Adrenal gland (tissue), 9 donors: ENCODE measurements at regions not wholly inside any gene's neighbourhood (a gene's known extent, or its start where the extent isn't known, plus 50 kb on each side); places are given as distances from the start of the nearest gene placed in this dataset.
A peak's percentile ranks its signal among the peaks of the same experiment; 100 is the strongest.

Experiments used
- DNase-seq, 7 donors: peaks; one replicate each; pipeline ENCODE4 v3.0.0-alpha.2; 2019 to 2020
- H3K27ac ChIP-seq, 5 donors: fragments of 200-600 bp; sonication (generic) in 4 of 5; 1 replicate in 3 of 5; 2 replicates in 2 of 5; pipeline versions ENCODE4 v1.5.1 to v1.8.0; 2016 to 2020; ENCODE audit warnings: mild to moderate bottlenecking in 1 of 5
- H3K27me3 ChIP-seq: fragments of 200-600 bp; 2 replicates; pipeline ENCODE4 v1.8.0; 2021
- H3K36me3 ChIP-seq, 2 donors: fragments of 200-600 bp; replicated peaks in 1 of 2; 1 replicate in 1 of 2; 2 replicates in 1 of 2; pipeline versions ENCODE4 v1.5.1 to v1.8.0; 2018 to 2022
- H3K4me1 ChIP-seq, 2 donors: fragments of 200-600 bp; replicated peaks in 1 of 2; 1 replicate in 1 of 2; 2 replicates in 1 of 2; pipeline versions ENCODE4 v1.5.1 to v1.8.0; 2018 to 2021
- H3K4me3 ChIP-seq, 4 donors: fragments of 200-600 bp; sonication (generic) in 3 of 4; one replicate each; pipeline ENCODE4 v1.5.1; 2016 to 2018
- H3K9me3 ChIP-seq, 3 donors: fragments of 200-600 bp; sonication (generic) in 1 of 3; replicated peaks in 1 of 3; 1 replicate in 2 of 3; 2 replicates in 1 of 3; pipeline versions ENCODE4 v1.5.1 to v1.8.0; 2016 to 2021
- POLR2A ChIP-seq, 2 donors: fragments of 450-650 bp; IDR thresholded peaks; one replicate each; pipeline ENCODE4 v1.6.1; 2017; ENCODE audit warnings: antibody characterized with exemption in 2 of 2, mild to moderate bottlenecking in 2 of 2, moderate library complexity in 1 of 2
- WGBS, 4 donors: extraction: QIAGEN DNeasy Blood & Tissue Kit in 2 of 4; methylation state at CpG; one replicate each; pipeline versions ENCODE4 v1.1.5 to v1.1.7; 2013 to 2017; 5-methylcytosine and 5-hydroxymethylcytosine counted together
- intact Hi-C, 2 donors: fragments of 100-400 bp; cut with DNase I; formaldehyde crosslinking; loops; one replicate each; pipeline versions ENCODE4 v1.14.1 to v1.15.0; 2022 to 2023
- TF ChIP-seq, protein P1 (sequence below), 6 experiments: fragments of 450-650 bp in 4 of 6; fragments of 200-600 bp in 2 of 6; sonication (generic) in 1 of 6; IDR thresholded peaks; 1 replicate in 5 of 6; 2 replicates in 1 of 6; pipeline versions ENCODE4 v1.5.1 to v1.8.0; 2016 to 2021; ENCODE audit warnings: antibody characterized with exemption in 6 of 6, mild to moderate bottlenecking in 2 of 6, moderate library complexity in 1 of 6
- donor health status: healthy with polysubstance abuse.
- donor health status: Bipolar disorder and iron deficiency.
- donor health status: DM: yes; HTN: yes; CAD: no.
- donor health status: DM: no; HTN: no; CAD: no.
- donor health status: DM: no; HTN: no; CAD: no.

GRCh38 chr15:91703274-91703673 is 150.2 kb upstream of the SLCO3A1 start:
- Histone ChIP-seq H3K4me1 (peaks cover 0 to 6% of the 10 kb centered on the region in 2 donors), H3K4me3 (no peak overlapping the region), H3K36me3 (no peaks in the 10 kb centered on the region), H3K27ac (no peak overlapping the region), H3K27me3 (no peaks in the 10 kb centered on the region), H3K9me3 (no peaks in the 10 kb centered on the region)
- no peak for TF ChIP-seq POLR2A (IDR thresholded peaks at IDR 0.05)
- TF ChIP-seq, protein P1, sequence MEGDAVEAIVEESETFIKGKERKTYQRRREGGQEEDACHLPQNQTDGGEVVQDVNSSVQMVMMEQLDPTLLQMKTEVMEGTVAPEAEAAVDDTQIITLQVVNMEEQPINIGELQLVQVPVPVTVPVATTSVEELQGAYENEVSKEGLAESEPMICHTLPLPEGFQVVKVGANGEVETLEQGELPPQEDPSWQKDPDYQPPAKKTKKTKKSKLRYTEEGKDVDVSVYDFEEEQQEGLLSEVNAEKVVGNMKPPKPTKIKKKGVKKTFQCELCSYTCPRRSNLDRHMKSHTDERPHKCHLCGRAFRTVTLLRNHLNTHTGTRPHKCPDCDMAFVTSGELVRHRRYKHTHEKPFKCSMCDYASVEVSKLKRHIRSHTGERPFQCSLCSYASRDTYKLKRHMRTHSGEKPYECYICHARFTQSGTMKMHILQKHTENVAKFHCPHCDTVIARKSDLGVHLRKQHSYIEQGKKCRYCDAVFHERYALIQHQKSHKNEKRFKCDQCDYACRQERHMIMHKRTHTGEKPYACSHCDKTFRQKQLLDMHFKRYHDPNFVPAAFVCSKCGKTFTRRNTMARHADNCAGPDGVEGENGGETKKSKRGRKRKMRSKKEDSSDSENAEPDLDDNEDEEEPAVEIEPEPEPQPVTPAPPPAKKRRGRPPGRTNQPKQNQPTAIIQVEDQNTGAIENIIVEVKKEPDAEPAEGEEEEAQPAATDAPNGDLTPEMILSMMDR (IDR thresholded peaks at IDR 0.05) = no peak
- DNase-seq = no peak
- intact Hi-C loops = no loop called here
- WGBS, 4 donors = 61 to 80% (median 79%) methylated on average over 2 of the region's 2 CpGs

GRCh38 chr15:91704343-91704742 is 149.2 kb upstream of the SLCO3A1 start:
- Histone ChIP-seq H3K27ac (no peak overlapping the region), H3K4me3 (no peak overlapping the region), H3K4me1 (peaks cover 0 to 6% of the 10 kb centered on the region in 2 donors), H3K27me3 (no peaks in the 10 kb centered on the region), H3K9me3 (no peaks in the 10 kb centered on the region), H3K36me3 (no peaks in the 10 kb centered on the region)
- intact Hi-C loops = no loop called here
- TF ChIP-seq, protein P1 (IDR thresholded peaks at IDR 0.05) = no peak
- no peak for TF ChIP-seq POLR2A (IDR thresholded peaks at IDR 0.05)
- no peak for DNase-seq
- WGBS, 4 donors = 78 to 90% (median 85%) methylated on average over 5 of the region's 5 CpGs

GRCh38 chr15:91706322-91707032 is 147.0 kb upstream of the SLCO3A1 start:
- no peak overlapping the region for H3K4me3 ChIP-seq
- H3K27me3 ChIP-seq = no peaks in the 10 kb centered on the region

DNA sequence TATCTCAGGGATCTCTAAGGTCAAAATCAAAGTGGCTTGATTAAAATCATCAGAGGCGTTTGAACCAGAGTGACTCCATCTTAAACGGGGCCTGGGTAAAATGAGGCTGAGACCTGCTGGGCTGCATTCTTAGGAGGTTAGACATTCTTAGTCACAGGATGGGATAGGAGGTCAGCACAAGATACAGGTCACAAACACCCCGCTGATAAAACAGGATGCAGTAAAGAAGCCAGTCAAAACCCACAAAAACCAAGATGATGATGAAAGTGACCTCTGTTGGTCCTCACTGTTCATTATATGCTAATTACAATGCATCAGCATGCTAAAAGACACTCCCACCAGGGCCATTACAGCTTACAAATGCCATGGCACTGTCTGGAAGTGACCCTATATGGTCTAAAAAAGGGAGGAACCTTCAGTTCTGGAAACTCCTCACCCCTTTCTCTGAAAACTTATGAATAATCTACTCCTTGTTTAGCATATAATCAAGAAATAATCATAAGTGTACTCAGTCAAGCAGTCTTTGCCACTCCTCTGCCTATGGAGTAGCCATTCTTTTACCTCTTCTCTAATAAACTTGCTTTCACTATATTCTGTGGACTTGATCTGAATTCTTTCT is 143.3 kb upstream of the SLCO3A1 start:
- Histone ChIP-seq H3K9me3 (no peaks in the 10 kb centered on the region), H3K4me3 (no peak overlapping the region), H3K4me1 (peaks cover 0 to 6% of the 10 kb centered on the region in 2 donors), H3K27me3 (no peaks in the 10 kb centered on the region), H3K27ac (no peak overlapping the region), H3K36me3 (no peaks in the 10 kb centered on the region)
- DNase-seq = no peak
- WGBS, 4 donors = 77 to 86% (median 83%) methylated on average over 3 of the region's 3 CpGs
- TF ChIP-seq, protein P1 (IDR thresholded peaks at IDR 0.05) = no peak
- intact Hi-C loops = no loop called here

More at GRCh38 chr15:91706322-91707032, 147.0 kb upstream of the SLCO3A1 start:
- no peaks in the 10 kb centered on the region for H3K36me3 ChIP-seq
- DNase-seq = peak; percentile 80 to 94 (median 86)
- no peak overlapping the region for H3K27ac ChIP-seq
- 16 to 20% (median 17%) methylated on average over 9 of the region's 9 CpGs for WGBS, 4 donors
- TF ChIP-seq POLR2A (IDR thresholded peaks at IDR 0.05) = no peak
- TF ChIP-seq, protein P1 (IDR thresholded peaks at IDR 0.05) = peak; percentile 89 to 95 (median 92)
- H3K9me3 ChIP-seq = no peaks in the 10 kb centered on the region
- H3K4me1 ChIP-seq = peaks cover 0 to 6% of the 10 kb centered on the region in 2 donors
- intact Hi-C loops = loop anchor here (5.0 kb wide), 2 partner anchors 146 to 371 kb away; partner anchors contain the start of gene SLCO3A1 (in 1 of the 2)
